NCI-H1105 treated with DMSO at 0.1 percent for 48 hours (cell line): ENCODE measurements at regions not wholly inside any gene's neighbourhood (a gene's known extent, or its start where the extent isn't known, plus 50 kb on each side); places are given as distances from the start of the nearest gene placed in this dataset.

Source experiments
- DNase-seq: peaks from one replicate; lab custom pipeline; 2025; lab: John Stamatoyannopoulos, UW

DNA sequence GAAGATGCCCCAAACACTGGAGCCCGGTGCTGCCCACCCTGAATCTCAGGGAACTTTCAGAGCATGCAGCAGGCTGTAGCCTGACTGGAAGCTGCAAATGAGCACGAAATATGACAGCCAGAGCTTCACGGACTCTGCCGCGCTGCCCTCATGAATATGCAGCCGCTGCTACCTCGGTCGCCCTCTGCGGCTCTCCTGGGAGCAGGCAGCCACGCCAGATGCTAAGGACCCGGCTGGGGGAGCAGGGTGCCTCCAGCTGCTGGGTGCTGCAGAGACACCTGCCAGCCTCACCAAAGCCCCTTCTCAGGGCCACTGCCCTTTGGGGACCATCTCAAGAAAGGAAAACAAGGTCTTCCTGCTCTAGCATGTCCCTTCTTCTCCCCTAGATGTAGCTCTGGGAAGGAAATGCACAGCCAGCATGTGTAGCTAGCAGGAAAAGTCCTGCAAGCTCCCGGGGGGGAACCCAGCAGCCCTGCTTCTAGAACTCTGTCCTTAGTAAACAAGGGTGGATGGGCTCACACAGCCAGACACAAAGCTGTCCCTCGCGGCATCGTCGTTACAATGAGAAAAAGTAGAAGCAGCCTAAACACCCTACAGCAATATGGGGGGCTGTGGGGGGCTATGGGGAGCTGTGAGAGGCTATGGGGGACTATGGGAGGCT, 56.8 kb upstream of the OLFM1 start:
- DNase-seq, result no peak

DNA sequence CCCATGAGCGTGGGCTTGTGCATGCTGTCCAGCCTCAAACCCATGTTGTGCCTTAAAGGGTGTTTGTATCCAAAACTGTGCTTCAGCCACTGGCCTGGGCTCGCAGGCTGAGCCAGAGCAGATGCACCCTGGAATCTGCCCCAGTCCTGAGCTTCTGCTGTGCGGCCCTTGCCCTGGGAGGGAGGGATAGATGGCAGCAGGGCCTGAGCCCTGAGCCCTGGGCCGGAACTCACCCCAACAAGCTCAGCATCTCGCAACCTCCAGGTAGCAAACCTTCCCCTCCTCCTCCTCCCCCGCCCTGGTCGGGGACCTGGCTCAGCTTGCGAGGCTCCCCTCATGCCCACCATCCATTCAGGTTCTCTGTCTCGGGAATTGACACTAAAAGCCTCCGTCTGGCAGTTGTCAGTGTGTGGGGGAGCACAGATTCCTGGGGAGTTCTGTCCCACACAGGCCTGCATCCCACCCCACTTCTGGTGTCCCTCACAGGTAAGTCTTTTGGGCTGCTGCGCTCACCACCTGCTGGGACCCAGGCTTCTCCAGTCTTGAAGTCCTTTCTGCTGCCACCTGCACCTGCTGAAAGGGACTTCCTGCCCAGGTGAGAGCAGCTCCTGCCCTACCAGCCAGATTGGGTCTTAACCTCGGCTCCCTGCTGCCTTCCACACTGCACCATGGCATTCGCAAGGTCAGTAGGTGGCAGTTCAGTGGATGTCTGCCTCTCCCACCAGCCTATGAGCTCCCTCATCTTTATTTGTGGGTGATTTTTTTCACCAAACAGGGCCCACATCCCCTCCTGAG, 55.2 kb upstream of the OLFM1 start:
- DNase-seq, result no peak

DNA sequence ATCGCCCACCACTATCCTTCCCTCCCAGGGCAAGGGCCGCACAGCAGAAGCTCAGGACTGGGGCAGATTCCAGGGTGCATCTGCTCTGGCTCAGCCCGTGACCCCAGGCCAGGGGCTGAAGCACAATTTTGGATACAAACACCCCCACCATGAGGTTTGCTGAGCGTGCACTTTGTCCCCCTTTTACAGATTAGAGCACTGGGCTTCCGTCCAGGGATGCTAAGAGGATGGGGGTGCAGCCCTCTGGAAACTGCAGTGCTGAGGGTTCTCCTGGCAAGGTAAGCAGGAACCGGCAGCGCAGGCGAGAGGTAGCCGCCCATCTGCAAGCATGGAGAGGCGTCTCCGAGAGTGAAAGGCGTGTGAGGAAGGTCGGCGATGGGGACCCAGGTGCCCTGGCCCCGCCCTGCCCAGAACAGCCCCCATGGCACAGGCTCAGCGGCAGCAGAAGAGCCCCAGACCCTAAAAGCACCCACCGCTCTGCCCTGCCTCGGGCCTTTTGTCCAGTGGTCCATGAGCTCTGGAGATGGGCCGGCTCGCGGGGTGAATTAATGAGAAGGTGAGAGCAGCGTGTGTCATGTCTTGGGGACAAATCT, 54.5 kb upstream of the OLFM1 start:
- no peak for DNase-seq

DNA sequence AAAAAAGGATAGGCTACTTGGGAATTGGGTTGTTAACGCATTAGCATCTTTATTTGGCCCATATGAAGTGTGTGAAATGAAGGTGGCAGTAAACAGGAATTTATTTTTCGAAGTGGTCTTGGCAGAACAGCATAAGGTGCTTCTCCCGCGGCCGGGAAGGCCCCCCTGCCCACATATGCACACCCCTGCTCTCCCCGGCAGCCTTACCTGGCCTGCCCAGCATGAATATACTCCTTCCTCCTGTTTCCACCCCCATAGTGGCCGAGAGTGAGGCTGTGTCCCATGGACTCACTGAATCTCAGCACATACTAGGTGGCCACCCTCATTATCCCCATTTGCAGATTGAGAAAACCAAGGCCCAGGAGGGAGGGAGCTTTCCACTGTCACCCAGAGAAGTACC, 54.0 kb upstream of the OLFM1 start:
- no peak for DNase-seq

DNA sequence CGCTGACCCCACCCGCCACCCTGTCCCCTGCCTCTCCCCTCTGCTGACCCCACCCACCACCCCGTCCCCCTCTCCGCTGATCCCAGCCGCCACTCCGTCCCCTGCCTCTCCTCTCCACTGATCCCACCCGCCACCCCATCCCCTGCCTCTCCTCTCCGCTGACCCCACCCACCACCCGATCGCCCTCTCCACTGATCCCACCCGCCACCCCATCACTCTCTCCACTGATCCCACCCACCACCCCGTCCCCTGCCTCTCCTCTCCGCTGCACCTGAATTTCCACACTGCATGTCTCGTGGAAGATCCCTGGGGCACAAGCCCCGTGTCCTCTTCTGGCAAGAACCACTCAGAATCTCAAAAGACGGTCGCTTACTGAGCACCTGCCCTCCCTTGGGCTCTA, 53.4 kb upstream of the OLFM1 start:
- DNase-seq, result no peak

DNA sequence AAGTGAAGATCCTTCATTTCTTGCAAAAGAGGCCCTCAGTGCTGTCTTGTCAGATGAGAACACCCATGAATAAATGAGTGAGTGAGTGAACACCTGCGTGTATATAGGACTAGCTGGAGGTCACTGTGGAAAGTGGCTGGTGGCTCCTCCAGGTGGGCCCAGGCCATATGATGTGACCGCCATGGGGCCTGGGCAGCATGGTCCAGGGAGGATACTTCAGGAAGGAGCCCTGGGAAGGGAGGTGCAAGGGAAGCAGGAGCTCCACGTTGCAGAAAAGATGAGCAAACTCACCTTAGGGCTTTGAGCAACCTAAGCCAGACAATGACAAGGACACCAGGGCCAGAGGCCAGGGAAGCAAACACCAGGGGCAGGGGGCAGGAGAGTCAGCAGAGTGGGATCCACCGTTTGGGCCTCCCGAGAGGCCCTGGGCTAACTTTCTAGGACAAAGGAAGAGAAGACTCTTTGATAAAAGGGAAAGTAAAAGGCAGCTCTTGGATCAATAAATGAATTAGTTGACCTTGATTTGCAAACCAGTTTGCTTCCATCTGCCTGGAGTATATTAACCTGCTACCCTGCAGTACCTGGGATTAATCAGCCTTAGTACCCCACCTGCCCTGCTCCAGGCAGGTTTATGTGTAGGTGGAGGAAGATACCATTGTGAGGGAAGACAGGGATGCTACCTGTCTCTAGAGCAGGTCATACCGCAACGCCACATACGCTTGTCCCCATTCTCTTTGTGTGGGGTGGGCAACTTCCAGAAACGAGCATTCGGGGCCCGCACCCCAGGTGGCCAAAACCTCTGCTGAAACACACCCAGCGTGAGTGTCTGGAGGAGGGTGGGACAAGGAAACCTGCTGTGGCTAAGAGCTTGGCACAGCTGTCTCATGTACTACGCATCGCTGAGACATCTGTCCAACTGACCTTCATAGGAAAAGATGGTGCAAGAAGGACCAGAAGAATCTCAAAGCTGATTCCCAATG, 51.4 kb upstream of the OLFM1 start:
- no peak for DNase-seq

DNA sequence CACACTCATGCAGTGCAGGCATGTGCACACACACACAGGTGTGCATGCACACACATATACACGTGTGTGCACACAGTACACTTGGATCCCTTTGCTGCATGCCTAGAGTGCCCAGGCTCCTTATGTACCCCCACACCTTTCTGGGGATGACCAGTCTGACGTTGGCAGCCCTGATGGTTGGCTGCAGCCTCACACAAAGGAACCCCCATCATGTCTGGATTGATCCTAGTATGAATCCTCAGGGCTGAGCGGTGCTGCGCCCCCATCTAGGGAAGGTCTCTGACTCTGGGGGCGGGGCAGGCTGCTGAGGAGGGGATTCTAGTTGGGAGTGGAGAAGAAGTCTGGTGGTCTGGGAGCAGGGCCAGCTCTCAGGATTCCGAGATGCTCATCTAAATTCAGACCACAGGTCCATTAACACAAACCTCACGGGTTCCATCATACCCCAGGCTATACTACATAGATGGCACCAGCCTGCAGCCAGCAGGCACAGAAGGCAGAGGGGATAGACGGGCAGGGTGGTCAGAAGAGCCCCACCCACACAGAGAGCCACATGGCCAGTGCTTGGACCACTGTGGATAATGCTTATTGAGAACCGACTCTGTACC, 50.5 kb upstream of the OLFM1 start:
- DNase-seq, result no peak

DNA sequence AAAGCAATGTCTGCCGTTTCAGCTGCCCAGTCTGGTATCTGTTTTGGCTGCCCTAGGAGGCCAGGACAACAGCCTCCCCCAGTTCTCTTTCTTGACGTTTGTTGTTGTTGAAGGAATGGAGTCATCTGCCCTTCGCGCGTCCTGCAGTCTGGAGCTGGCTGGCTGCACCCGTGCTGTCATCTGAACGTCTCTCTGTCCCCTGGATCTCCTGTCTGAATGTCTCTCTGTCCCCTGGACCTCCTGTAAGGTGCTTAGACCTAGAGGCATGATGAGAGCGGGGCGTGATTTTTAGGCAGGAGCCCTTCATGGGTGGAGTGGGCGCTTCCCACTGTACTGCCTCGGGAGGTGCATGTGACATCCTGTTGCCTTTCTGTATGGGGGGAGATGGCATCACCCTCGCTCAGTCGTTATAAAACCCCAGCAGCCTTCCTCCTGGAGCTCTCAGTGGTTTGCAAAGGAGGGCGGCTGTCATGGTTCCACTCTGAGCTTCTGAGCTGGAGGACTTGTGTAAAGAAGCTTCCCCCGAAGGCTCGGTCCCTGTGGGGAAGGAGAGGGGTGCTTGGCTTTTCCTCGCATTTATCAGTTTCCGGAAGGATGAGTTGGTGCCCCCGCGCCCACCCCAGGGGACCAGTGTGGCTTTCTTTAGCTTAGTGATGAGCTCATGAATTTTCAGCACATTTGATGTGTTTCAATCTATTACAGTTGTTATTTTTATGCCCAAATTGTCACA, 49.8 kb upstream of the OLFM1 start:
- DNase-seq, result no peak
